Skeletal muscle cell (primary cell): ENCODE measurements at regions not wholly inside any gene's neighbourhood (a gene's known extent, or its start where the extent isn't known, plus 50 kb on each side); places are given as distances from the start of the nearest gene placed in this dataset.
"Not testable (repeated sequence)": the region's sequence is repeated elsewhere in the genome, so short reads cannot be mapped to it uniquely, and the experiment has no call there.

ENCODE experiments used
- DNase-seq: peaks from one replicate; pipeline ENCODE4 v3.0.0-alpha.2; 2010; ENCODE audit warnings: low read depth
- H3K4me3 ChIP-seq: 2 replicates; pipeline ENCODE4 v1.5.1; 2011; ENCODE audit warnings: low read depth, mild to moderate bottlenecking, control low read depth, low read length, moderate library complexity

GRCh38 chr5:99316484-99316883, 387.7 kb upstream of the CHD1 start:
- no peak overlapping the region for H3K4me3 ChIP-seq
- DNase-seq: no peak

- no peak overlapping the region for H3K4me3 ChIP-seq
- no peak for DNase-seq
Observed at GRCh38 chr5:99315413-99316183, 386.8 kb upstream of the CHD1 start.

GRCh38 chr5:99314721-99315120, 385.9 kb upstream of the CHD1 start:
- H3K4me3 ChIP-seq: no peak overlapping the region
- no peak for DNase-seq

DNA sequence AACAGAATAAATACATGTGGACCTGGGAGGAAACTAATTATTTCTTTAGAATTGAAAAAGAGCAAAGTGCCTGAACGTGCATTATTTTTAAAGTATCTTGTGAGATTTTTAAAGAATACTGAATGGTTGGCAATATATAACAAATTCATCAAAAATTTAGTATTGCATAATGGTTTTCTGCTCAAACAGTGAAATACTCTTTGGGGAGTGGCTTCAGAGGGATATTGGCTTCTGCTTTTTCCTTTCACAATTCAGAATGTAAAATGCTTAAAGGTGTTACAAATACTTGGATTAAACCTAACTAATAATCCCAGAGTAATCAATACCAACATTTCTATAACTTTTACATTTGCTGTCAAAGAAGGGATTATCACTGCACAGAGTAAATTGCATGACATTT, 379.3 kb upstream of the CHD1 start:
- DNase-seq: no peak

DNA sequence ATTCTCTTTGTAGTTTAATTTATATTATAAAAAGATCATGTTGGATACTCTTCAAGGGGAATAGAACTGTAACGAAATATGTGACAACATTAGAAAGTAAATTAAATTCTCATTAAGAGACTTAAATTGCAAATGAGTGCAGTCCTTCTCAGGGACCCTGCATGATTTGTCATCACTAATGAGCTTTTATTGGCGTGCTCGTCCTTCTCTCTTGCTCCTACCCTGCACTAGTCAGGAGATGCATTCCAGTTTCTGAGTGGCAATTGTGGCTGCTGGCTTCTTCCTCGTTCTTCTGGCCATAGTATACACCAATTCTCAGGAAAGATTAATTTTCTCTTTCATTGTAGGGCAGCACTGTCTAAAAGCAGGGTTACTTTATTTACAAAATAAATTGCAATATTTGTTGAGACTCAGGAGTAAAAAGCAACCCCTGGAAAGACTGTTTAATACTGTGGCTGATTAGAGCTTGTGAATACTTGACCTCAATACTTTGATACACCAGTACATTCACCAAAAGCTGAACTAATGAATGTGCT, 376.3 kb upstream of the CHD1 start:
- no peak overlapping the region for H3K4me3 ChIP-seq
- no peak for DNase-seq

More for the DNA sequence above, 379.3 kb upstream of the CHD1 start:
- no peak overlapping the region for H3K4me3 ChIP-seq

DNA sequence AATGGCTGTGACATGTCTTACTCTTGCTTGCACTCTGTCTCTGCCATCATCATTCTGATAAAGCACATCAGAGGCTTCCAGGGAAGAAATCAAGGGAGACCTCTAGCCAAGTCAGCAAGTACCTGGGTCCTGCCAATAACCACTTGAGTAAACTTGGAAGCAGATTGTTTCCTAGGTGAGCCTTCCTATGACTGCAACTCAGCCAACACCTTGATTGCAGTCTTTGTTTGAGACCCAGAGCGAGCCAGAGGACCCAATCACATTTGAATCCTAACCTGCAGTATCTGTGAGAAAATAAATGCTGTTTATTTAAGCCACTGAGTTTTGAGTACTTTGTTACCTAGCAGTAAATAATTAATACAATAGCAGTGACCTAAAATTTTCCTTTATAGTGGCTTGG, 356.8 kb upstream of the CHD1 start:
- no peak overlapping the region for H3K4me3 ChIP-seq
- DNase-seq: no peak

- no peak overlapping the region for H3K4me3 ChIP-seq
- DNase-seq: no peak
Observed at GRCh38 chr5:99275128-99275527, 346.3 kb upstream of the CHD1 start.

DNA sequence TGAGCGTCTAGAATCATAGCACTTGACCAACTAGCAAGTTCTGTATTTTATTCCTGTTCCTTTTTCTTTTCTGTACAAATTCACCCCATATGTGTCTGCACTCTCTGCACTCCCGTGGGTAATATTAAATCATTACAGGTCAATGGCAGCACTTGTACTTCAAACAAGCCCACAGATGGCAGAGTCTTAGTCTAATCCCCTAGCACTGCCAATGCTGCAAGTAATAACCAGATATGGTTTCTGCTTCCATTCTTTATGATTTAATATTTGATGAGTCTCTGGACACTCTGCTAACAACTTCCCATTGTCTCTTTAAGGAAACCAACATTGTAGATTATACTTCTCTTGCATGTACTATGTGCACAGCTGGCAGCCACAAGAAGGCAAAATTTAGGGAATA, 343.8 kb upstream of the CHD1 start:
- no peak for DNase-seq
- H3K4me3 ChIP-seq: no peak overlapping the region

DNA sequence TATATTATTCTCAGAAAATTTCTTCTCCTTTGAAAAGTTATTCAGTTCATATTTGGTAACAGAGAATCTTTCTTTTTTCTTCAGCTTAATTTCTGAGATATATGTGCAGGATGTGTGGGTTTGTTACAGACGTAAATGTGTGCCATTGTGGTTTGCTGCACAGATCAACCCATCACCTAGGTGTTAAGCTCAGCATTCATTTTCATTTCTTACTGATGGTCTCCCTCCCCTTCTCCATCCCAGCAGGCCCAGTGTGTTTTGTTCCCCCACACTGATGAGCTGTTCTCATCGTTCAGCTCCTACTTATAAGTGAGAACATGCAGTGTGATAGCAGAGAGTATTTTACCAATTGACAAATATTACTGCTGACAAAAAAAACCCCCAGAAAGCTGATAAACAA, 330.0 kb upstream of the CHD1 start:
- no peak overlapping the region for H3K4me3 ChIP-seq
- no peak for DNase-seq

GRCh38 chr5:99248066-99248465, 319.3 kb upstream of the CHD1 start:
- no peak for DNase-seq
- no peak overlapping the region for H3K4me3 ChIP-seq

- no peak for DNase-seq
- H3K4me3 ChIP-seq: no peak overlapping the region
Observed at GRCh38 chr5:99247346-99247745, 318.5 kb upstream of the CHD1 start.

DNA sequence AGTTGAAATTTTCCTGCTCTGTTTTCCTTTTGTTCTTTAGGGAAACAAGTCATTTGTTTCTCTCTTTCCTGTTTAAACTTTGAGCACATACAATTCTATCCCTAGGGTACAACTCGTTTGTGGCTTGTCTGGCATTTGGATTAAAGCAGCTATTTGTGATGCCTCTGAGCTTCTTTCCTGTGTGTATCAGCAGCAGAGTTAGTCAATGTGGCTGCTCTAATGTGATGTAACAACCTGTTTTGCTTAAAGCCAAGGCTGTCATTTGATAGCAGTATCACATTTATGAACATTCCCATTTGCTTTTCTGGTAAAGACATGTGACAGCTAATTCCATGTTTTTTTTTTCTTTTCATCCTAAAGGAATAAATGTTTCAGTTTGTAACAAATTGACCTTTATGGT, 314.3 kb upstream of the CHD1 start:
- DNase-seq: no peak
- no peak overlapping the region for H3K4me3 ChIP-seq

GRCh38 chr5:99239826-99240360, 311.1 kb upstream of the CHD1 start:
- no peak overlapping the region for H3K4me3 ChIP-seq
- DNase-seq: no peak

DNA sequence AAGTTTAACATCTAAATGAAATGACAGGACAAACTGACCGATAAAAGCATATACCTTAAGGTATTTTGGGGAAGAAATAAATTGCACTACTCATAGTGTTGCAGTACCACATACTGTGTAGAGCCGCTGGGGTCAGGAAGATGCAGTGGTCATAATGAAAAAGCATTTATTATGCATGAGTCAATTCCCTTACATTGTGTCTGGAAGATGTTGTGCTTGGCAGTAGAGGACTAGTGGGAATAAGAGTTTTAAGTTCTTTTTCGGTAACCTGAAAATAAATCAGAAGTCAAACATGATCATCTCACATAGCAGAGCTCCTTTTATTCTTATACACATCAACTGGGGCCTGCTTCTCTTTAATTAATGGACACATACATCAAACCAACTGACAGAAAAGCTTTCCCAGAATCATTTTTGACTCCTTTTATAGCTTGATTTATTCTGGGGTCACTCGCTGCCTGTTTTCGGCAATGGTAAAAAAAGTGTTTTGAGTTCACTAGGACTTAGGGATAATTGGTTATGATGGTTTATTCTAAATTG, 262.5 kb upstream of the CHD1 start:
- H3K4me3 ChIP-seq: no peak overlapping the region
- peak; percentile 22 for DNase-seq

DNA sequence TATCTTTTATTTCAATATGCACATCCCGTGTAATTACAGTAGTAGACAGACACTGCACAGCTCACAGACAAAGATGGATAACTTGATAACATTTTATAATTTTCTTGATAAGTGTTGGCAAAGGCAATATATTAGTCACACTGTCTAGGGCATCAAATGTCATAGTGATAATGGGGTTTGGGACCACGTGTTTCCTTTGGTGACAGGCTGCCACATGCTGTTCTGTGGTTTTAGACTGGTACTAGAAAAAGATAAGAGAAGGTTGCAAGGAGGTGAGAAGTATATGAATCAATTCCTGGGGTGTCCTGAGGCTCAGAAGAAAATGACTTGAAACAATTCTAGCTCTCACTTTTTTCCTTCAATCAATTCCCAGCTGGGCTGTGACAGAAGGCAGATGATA, 258.8 kb upstream of the CHD1 start:
- DNase-seq: no peak

GRCh38 chr5:99179206-99179605, 250.4 kb upstream of the CHD1 start:
- no peak overlapping the region for H3K4me3 ChIP-seq
- DNase-seq: no peak

More for the DNA sequence above, 258.8 kb upstream of the CHD1 start:
- H3K4me3 ChIP-seq: no peak overlapping the region

- no peak for DNase-seq
Observed at GRCh38 chr5:99177796-99178195, 249.0 kb upstream of the CHD1 start.

DNA sequence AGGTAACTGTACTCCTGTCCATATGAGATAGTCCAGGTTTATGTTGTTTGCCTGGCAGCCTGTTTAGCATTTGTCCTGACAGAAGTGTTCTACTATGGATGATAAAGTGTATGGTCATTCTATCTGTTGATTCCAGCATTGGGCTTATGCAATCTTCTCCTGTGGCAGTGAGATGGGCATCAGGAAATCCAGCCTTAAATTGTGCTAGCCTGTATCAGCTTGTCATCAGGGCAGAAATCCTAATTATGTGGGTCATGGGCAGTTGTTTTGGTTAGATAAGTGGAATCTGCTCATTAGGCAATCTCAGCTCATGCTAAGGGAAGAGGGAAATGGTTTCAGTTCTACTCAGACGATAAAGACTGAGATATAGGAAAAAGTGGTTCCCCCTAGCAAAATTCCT, 247.4 kb upstream of the CHD1 start:
- H3K4me3 ChIP-seq: no peak overlapping the region
- DNase-seq: no peak

More at GRCh38 chr5:99177796-99178195, 249.0 kb upstream of the CHD1 start:
- H3K4me3 ChIP-seq: no peak overlapping the region

GRCh38 chr5:99169309-99169708, 240.5 kb upstream of the CHD1 start:
- no peak for DNase-seq

DNA sequence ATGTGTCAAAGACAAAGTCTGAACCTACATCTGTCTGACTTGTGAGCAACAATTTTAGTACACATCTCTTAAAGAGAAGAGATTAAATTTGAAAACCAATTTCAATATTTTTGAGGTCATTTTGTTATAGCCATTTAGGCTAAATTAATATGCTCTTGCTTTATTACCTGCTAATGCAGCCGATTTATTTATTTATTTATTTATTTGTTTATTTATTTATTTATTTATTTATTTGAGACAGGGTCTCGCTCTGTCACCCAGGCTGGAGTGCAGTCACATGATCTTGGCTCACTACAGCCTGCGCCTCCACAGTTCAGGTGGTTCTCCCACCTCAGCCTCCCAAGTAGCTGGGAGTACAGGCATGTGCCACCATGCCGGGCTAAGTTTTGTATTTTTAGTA, 232.7 kb upstream of the CHD1 start:
- H3K4me3 ChIP-seq, DNase-seq: not testable (repeated sequence)

More at GRCh38 chr5:99169309-99169708, 240.5 kb upstream of the CHD1 start:
- H3K4me3 ChIP-seq: no peak overlapping the region

DNA sequence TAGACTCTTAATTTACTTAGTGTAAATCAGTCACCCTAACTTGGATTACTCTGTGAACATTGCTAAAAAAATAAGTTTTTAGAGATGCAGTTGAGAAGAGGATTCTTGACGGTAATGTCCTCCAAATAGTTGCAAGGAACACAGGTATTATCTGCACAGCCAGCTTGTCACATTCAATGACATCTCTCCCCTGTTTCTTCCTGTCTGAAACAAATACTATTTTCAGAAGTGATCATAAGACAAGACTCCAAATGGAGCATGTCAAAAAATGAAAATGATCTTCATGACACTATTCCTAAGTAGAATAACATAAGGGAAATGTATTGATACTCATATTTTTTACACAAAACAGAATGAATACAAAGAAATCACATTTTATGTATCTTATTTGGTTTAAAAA, 227.9 kb upstream of the CHD1 start:
- H3K4me3 ChIP-seq: no peak overlapping the region
- no peak for DNase-seq
